ENCODE measurements at regions not wholly inside any gene's neighbourhood (a gene's known extent, or its start where the extent isn't known, plus 50 kb on each side); places are given as distances from the start of the nearest gene placed in this dataset.

DNA sequence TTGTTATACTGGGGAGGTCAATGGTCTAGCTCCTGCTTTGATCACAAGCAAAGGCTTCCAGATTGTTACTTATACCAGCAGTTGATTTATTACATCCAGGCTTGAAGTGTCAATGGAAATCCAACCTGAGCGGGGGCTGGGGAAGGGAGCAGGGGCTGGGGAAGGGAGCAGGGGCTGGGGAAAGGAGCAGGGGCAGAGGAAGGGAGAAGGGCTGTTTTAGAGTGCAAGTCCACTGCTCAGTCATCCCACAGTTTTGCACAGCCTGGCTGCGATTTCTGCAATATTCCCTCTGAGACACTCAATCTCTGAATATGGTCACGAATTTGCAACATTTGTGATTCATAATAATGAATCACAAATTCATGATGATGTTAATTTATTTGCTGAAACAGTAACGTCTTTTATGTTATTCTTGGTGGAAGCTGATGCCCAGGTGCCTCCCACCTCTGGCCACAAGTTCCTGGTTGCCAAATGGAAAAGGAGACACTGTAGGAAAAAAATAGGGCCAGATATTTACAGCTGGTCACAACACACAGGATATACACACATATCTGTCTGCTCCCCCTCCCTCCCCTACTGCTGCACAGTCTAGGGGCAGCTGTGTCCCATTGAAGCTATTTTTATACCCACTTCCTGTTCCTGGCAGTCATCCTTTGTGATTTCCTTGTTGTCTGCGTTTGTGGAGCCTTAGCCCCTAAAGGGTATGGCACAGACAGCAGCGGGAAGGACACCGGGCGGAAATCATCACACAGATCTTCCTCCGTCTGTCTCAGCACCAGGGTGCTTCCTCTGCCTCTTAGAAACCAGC lies 325.1 kb downstream of the GADD45G start:
- TF ChIP-seq, protein P1, sequence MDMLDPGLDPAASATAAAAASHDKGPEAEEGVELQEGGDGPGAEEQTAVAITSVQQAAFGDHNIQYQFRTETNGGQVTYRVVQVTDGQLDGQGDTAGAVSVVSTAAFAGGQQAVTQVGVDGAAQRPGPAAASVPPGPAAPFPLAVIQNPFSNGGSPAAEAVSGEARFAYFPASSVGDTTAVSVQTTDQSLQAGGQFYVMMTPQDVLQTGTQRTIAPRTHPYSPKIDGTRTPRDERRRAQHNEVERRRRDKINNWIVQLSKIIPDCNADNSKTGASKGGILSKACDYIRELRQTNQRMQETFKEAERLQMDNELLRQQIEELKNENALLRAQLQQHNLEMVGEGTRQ (IDR thresholded peaks at IDR 0.05; ENCODE audit: borderline replicate concordance, low read depth, low read length): no peak
- TF ChIP-seq ELF1 (IDR thresholded peaks at IDR 0.05) (no peak), MEF2A (IDR thresholded peaks at IDR 0.05; ENCODE audit: borderline replicate concordance, low read depth) (no peak), YY1 (IDR thresholded peaks at IDR 0.05; ENCODE audit: low read depth) (no peak), GABPA (IDR thresholded peaks at IDR 0.05; ENCODE audit: low read depth) (no peak), FOXM1 (IDR thresholded peaks at IDR 0.05; ENCODE audit: low read depth) (no peak), JUND (IDR thresholded peaks at IDR 0.05) (no peak), RAD21 (IDR thresholded peaks at IDR 0.05; ENCODE audit: low read length) (no peak)
- TF ChIP-seq, protein P2, sequence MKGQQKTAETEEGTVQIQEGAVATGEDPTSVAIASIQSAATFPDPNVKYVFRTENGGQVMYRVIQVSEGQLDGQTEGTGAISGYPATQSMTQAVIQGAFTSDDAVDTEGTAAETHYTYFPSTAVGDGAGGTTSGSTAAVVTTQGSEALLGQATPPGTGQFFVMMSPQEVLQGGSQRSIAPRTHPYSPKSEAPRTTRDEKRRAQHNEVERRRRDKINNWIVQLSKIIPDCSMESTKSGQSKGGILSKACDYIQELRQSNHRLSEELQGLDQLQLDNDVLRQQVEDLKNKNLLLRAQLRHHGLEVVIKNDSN (IDR thresholded peaks at IDR 0.05; ENCODE audit: borderline replicate concordance, low read depth): no peak
- TF ChIP-seq, protein P3, sequence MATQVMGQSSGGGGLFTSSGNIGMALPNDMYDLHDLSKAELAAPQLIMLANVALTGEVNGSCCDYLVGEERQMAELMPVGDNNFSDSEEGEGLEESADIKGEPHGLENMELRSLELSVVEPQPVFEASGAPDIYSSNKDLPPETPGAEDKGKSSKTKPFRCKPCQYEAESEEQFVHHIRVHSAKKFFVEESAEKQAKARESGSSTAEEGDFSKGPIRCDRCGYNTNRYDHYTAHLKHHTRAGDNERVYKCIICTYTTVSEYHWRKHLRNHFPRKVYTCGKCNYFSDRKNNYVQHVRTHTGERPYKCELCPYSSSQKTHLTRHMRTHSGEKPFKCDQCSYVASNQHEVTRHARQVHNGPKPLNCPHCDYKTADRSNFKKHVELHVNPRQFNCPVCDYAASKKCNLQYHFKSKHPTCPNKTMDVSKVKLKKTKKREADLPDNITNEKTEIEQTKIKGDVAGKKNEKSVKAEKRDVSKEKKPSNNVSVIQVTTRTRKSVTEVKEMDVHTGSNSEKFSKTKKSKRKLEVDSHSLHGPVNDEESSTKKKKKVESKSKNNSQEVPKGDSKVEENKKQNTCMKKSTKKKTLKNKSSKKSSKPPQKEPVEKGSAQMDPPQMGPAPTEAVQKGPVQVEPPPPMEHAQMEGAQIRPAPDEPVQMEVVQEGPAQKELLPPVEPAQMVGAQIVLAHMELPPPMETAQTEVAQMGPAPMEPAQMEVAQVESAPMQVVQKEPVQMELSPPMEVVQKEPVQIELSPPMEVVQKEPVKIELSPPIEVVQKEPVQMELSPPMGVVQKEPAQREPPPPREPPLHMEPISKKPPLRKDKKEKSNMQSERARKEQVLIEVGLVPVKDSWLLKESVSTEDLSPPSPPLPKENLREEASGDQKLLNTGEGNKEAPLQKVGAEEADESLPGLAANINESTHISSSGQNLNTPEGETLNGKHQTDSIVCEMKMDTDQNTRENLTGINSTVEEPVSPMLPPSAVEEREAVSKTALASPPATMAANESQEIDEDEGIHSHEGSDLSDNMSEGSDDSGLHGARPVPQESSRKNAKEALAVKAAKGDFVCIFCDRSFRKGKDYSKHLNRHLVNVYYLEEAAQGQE (IDR thresholded peaks at IDR 0.05; ENCODE audit: low read depth, low read length): no peak
- TF ChIP-seq, protein P4, sequence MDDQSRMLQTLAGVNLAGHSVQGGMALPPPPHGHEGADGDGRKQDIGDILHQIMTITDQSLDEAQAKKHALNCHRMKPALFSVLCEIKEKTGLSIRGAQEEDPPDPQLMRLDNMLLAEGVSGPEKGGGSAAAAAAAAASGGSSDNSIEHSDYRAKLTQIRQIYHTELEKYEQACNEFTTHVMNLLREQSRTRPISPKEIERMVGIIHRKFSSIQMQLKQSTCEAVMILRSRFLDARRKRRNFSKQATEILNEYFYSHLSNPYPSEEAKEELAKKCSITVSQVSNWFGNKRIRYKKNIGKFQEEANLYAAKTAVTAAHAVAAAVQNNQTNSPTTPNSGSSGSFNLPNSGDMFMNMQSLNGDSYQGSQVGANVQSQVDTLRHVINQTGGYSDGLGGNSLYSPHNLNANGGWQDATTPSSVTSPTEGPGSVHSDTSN (IDR thresholded peaks at IDR 0.05): no peak
- CTCF ChIA-PET: interaction anchor here (1.3 to 2.8 kb wide), 3 partner anchors 11 to 332 kb away, joined by 3 to 9 read pairs (median 3); no protein-coding TSS in a partner anchor
- H3F3A ChIP-seq (replicated peaks; ENCODE audit: insufficient read depth): no peaks in the 10 kb centered on the region
- H3K36me3 ChIP-seq (replicated peaks in 1 of 2; ENCODE audit: control insufficient read depth in 1 of 2, insufficient read depth in 2 of 2, low read length in 1 of 2): no peaks in the 10 kb centered on the region
- no peak overlapping the region for H3K9ac ChIP-seq
- no peak overlapping the region for H2AFZ ChIP-seq (ENCODE audit: low read depth)
- no peaks in the 10 kb centered on the region for H3K27me3 ChIP-seq (ENCODE audit: insufficient read depth)
- no peaks in the 10 kb centered on the region for H3K9me3 ChIP-seq
- 28% methylated on average over 9 of the region's 9 CpGs for WGBS (ENCODE audit: low lambda C conversion rate)
- H3K27ac ChIP-seq (ENCODE audit: low read depth in 2 of 2, low read length in 1 of 2): peak overlapping the region in 1 of 2 experiments; percentile 72; a peak in 2 of 4 replicates
- no peaks in the 10 kb centered on the region for H3K9me2 ChIP-seq
- H3K4me2 ChIP-seq: no peak overlapping the region
- no peak overlapping the region for H3K4me3 ChIP-seq (ENCODE audit: low read depth in 2 of 2, low read length in 1 of 2)
- H4K20me1 ChIP-seq (ENCODE audit: insufficient read depth): no peaks in the 10 kb centered on the region
- peaks cover 0 to 12% of the 10 kb centered on the region in 2 experiments; a peak in 1 of 4 replicates for H3K4me1 ChIP-seq (ENCODE audit: control insufficient read depth in 1 of 2, insufficient read depth in 2 of 2, low read depth in 1 of 2, low read length in 1 of 2)
- H3K79me2 ChIP-seq (ENCODE audit: insufficient read depth): no peaks in the 10 kb centered on the region
- POLR2A ChIA-PET: interaction anchor here (1.2 kb wide), 1 partner anchor 255 kb away, joined by 4 read pairs; no protein-coding TSS in a partner anchor
- peak; percentile 62 for DNase-seq

Measured in SK-N-SH (cell line).